K562 (cell line): ENCODE measurements at regions not wholly inside any gene's neighbourhood (a gene's known extent, or its start where the extent isn't known, plus 50 kb on each side); places are given as distances from the start of the nearest gene placed in this dataset.

Experiments
- ATAC-seq: fragments of 200-7000 bp; cut with Tn5 transposase; 3 replicates; pipeline ENCODE4 v1.9.1; 2020; ENCODE audit warnings: moderate library complexity
- BruUV-seq: library from RNA; stranded (reverse); fragments of 400-500 nt; replicated peaks from 2 replicates; lab custom pipeline; 2021; lab: Mats Ljungman, UMichigan
- CTCF ChIA-PET: fragments of 300-600 bp; formaldehyde crosslinking; extraction: SDS; loops from one replicate; lab custom pipeline; 2021; ENCODE audit warnings: low intra/inter-chr PET ratio; lab: Yijun Ruan, JAX
- POLR2A ChIA-PET: fragments of 300-600, 350-650 bp; sonication (Branson Sonifier 250); formaldehyde crosslinking; extraction: SDS; loops from one replicate; lab custom pipeline; 2021; ENCODE audit warnings: antibody characterized with exemption, inconsistent platforms; lab: Yijun Ruan, JAX
- DNase-seq, 4 experiments: peaks; one replicate each; pipeline versions ENCODE4 v3.0.0 to v3.0.0-alpha.2; 2011 to 2018; ENCODE audit warnings: low spot score in 3 of 4, mixed read lengths in 3 of 4; ENCODE audit errors: extremely low read depth in 1 of 4
- FAIRE-seq: peaks from 2 replicates; lab custom pipeline; 2011; peaks lifted over from hg19 to GRCh38; lab: Jason Lieb, UNC
- H2AFZ ChIP-seq: 2 replicates; pipeline ENCODE4 v1.6.0; 2011; ENCODE audit warnings: low read depth, low read length, control low read depth, inconsistent platforms
- H3K27ac ChIP-seq: fragments of 200-600 bp; 3 replicates; pipeline ENCODE4 v1.8.0; 2011; ENCODE audit warnings: low read depth, mild to moderate bottlenecking, control low read depth, inconsistent platforms, low read length, moderate library complexity, mixed read lengths; ENCODE audit errors: extremely low read depth
- H3K27me3 ChIP-seq, 2 experiments: fragments of 300-600 bp in 1 of 2; 2 replicates in 1 of 2; 3 replicates in 1 of 2; pipeline versions ENCODE4 v1.6.0 to v1.8.0; 2011; ENCODE audit warnings: inconsistent platforms in 2 of 2, low read length in 2 of 2, mild to moderate bottlenecking in 1 of 2, mixed read lengths in 1 of 2, moderate library complexity in 1 of 2; ENCODE audit not compliant: control insufficient read depth in 2 of 2, insufficient read depth in 2 of 2
- H3K36me3 ChIP-seq: fragments of 300-600 bp; 3 replicates; pipeline ENCODE4 v1.8.0; 2011; ENCODE audit warnings: mild to moderate bottlenecking, low read length, inconsistent platforms; ENCODE audit not compliant: control insufficient read depth, insufficient read depth
- H3K4me1 ChIP-seq, 2 experiments: fragments of 200-600 bp in 1 of 2; replicated peaks in 1 of 2; 2 replicates in 1 of 2; 3 replicates in 1 of 2; pipeline versions ENCODE4 v1.5.1 to v1.8.0; 2011; ENCODE audit warnings: inconsistent platforms in 2 of 2, low read length in 2 of 2, mild to moderate bottlenecking in 1 of 2, mixed read lengths in 1 of 2, moderate library complexity in 1 of 2; ENCODE audit not compliant: control insufficient read depth in 2 of 2, insufficient read depth in 2 of 2
- H3K4me2 ChIP-seq: 2 replicates; pipeline ENCODE4 v1.6.1; 2011; ENCODE audit warnings: low read length, control low read depth, inconsistent platforms, mixed read lengths; ENCODE audit not compliant: insufficient read depth
- H3K4me3 ChIP-seq: fragments of 200-600 bp; sonication (generic), shearing (Covaris generic); 2 replicates; pipeline ENCODE4 v1.5.1; 2016; ENCODE audit warnings: control low read depth, inconsistent platforms
- H3K79me2 ChIP-seq: fragments of 200-600 bp; 3 replicates; pipeline ENCODE4 v1.8.0; 2011; ENCODE audit warnings: low read length, inconsistent platforms; ENCODE audit not compliant: control insufficient read depth, insufficient read depth
- H3K9ac ChIP-seq, 2 experiments: 2 replicates each; pipeline versions ENCODE4 v1.6.0 to v1.6.1; 2011; ENCODE audit warnings: low read depth in 2 of 2, low read length in 2 of 2, control low read depth in 1 of 2, inconsistent platforms in 1 of 2, mild to moderate bottlenecking in 1 of 2, mixed read lengths in 1 of 2; ENCODE audit not compliant: insufficient read depth in 1 of 2
- H3K9me1 ChIP-seq: one replicate; pipeline ENCODE4 v1.6.0; 2011; ENCODE audit warnings: inconsistent platforms, mild to moderate bottlenecking, low read length, moderate library complexity; ENCODE audit not compliant: control insufficient read depth, insufficient read depth
- H3K9me3 ChIP-seq: replicated peaks from 2 replicates; pipeline ENCODE4 v1.5.1; 2011; ENCODE audit warnings: low read depth, low read length, inconsistent platforms; ENCODE audit not compliant: control insufficient read depth, insufficient read depth
- H4K20me1 ChIP-seq: replicated peaks from 2 replicates; pipeline ENCODE4 v1.6.1; 2011; ENCODE audit warnings: low read length, inconsistent platforms, mixed read lengths; ENCODE audit not compliant: control insufficient read depth, insufficient read depth
- ATF6 ChIP-seq: sonication (generic); formaldehyde crosslinking; IDR thresholded peaks from 2 replicates; pipeline ENCODE4 v1.4.0; 2020; ENCODE audit warnings: mild to moderate bottlenecking, missing genetic modification reagents
- CBX5 ChIP-seq: IDR thresholded peaks from 2 replicates; pipeline ENCODE4 v1.6.1; 2014; ENCODE audit warnings: low read depth, borderline replicate concordance
- CSDE1 ChIP-seq, 2 experiments: fragments of 450-650 bp; IDR thresholded peaks; 2 replicates each; pipeline ENCODE4 v1.6.1; 2016; ENCODE audit warnings: mild to moderate bottlenecking in 1 of 2
- FUS ChIP-seq: fragments of 200-400 bp; formaldehyde crosslinking; optimal IDR thresholded peaks from 2 replicates; pipeline ENCODE3; 2017; ENCODE audit warnings: low read depth, low read length
- WGBS: fragments of 100-300 bp; shearing (Covaris generic); methylation state at CpG from one replicate; pipeline ENCODE4 v1.1.6; 2016; ENCODE audit warnings: low coverage, mixed read lengths; ENCODE audit not compliant: insufficient coverage; ENCODE audit errors: missing lambda C conversion rate; 5-methylcytosine and 5-hydroxymethylcytosine counted together
- in situ Hi-C: fragments of 300-500 bp; cut with MboI; formaldehyde crosslinking; loops from 4 replicates; pipeline ENCODE4 v1.15.0; 2018; ENCODE audit warnings: inconsistent platforms, mixed read lengths
- intact Hi-C: fragments of 100-400 bp; cut with micrococcal nuclease; formaldehyde crosslinking; loops from 2 replicates; pipeline ENCODE4 v1.14.2; 2022

DNA sequence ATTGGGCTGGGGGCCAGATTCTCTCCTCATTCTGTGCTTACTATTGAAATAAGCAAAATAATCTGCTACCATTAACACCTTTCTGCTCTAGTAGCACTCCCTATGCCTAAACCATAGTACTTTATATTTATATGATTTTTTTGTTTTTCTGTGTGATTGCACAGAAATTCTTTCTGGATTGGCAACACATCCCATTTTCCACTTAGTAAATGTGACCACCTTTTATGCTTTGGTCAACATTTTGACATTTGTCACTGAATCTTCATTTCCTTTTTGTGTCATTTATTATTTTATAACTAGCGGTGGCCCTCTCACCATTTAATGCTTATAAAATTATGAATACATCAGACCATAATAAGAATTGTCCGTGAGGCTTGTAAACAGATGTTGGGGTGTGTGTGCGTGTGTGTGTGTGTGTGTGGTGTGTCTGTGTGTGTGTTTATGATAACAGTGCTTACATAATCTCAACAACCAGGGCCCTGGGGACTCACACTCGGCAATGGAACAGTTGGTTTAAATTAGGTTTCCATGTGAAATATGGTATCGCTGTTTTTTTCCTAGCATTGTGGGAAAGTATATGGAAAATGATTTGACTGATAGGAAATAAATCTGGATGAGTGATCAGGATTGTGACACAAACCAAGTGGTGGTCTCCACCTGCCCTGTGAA lies 138.9 kb downstream of the NOC3L start:
- ChIA-PET POLR2A (no interaction called here), CTCF (no interaction called here)
- Histone ChIP-seq H3K9me3 (no peaks in the 10 kb centered on the region), H4K20me1 (no peaks in the 10 kb centered on the region), H3K27me3 (no peaks in the 10 kb centered on the region; a peak in 1 of 5 replicates), H3K4me1 (no peaks in the 10 kb centered on the region), H3K9ac (no peak overlapping the region), H3K79me2 (no peaks in the 10 kb centered on the region), H3K4me2 (no peak overlapping the region), H3K27ac (no peak overlapping the region), H3K9me1 (no peaks in the 10 kb centered on the region), H3K4me3 (no peak overlapping the region), H2AFZ (no peak overlapping the region), H3K36me3 (no peaks in the 10 kb centered on the region)
- intact Hi-C loops = no loop called here
- no peak for DNase-seq
- in situ Hi-C loops = no loop called here
- no peak for ATAC-seq
- BruUV-seq = no TSS peak
- WGBS = 2% methylated on average over 5 of the region's 5 CpGs
- FAIRE-seq = no peak
- TF ChIP-seq CBX5 = no peak
- no peak for TF ChIP-seq ATF6 (CRISPR knock-in tag)
- TF ChIP-seq CSDE1 (IDR thresholded peaks at IDR 0.05) = no peak

DNA sequence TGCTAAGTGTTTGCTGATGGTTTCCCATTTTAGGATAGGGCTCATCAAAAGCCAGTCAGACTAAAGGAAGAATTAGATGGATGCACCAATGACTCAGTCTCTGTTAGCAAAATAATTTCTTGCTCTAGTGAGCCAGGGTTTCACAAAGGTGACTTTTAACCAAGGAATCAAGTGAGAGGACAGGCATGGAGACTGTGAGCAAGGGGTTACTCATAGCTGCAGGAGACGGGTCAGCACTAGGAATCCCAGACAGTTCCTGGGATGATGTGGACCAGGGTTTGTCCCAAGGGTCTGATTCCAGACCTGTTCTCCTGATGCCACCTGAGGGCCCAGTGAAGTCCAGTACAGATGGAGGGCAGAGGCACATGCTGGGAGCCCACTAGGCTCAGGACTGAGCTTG lies 138.1 kb downstream of the NOC3L start:
- FAIRE-seq = no peak
- H3K4me1 ChIP-seq = no peaks in the 10 kb centered on the region

More for the DNA sequence above, 138.1 kb downstream of the NOC3L start:
- 17% methylated on average over 1 of the region's 1 CpG for WGBS
- intact Hi-C loops = no loop called here
- Histone ChIP-seq H2AFZ (no peak overlapping the region), H3K9me3 (no peaks in the 10 kb centered on the region), H3K4me2 (no peak overlapping the region), H3K9me1 (no peaks in the 10 kb centered on the region), H4K20me1 (no peaks in the 10 kb centered on the region), H3K4me3 (no peak overlapping the region), H3K9ac (no peak overlapping the region), H3K36me3 (no peaks in the 10 kb centered on the region), H3K27me3 (no peaks in the 10 kb centered on the region; a peak in 1 of 5 replicates), H3K79me2 (no peaks in the 10 kb centered on the region), H3K27ac (no peak overlapping the region)
- no peak for ATAC-seq
- in situ Hi-C loops = no loop called here
- DNase-seq = no peak
- no peak for TF ChIP-seq FUS
- ChIA-PET CTCF (no interaction called here), POLR2A (no interaction called here)
- BruUV-seq = no TSS peak
